Endothelial cell of umbilical vein (primary cell): ENCODE measurements at regions not wholly inside any gene's neighbourhood (a gene's known extent, or its start where the extent isn't known, plus 50 kb on each side); places are given as distances from the start of the nearest gene placed in this dataset.

ENCODE experiments used
- BruUV-seq: library from RNA; stranded (reverse); fragments of 400-500 nt; replicated peaks from 2 replicates; lab custom pipeline; 2021; lab: Mats Ljungman, UMichigan
- CTCF ChIA-PET: fragments of 300-600, 350-600 bp; sonication (Branson Sonifier 250); formaldehyde crosslinking; loops from one replicate; lab custom pipeline; 2021; ENCODE audit warnings: antibody characterized with exemption, inconsistent platforms; lab: Charles Lee
- POLR2A ChIA-PET: fragments of 300-600, 350-600 bp; sonication (Branson Sonifier 250); formaldehyde crosslinking; loops from one replicate; lab custom pipeline; 2021; ENCODE audit warnings: antibody characterized with exemption, inconsistent platforms; lab: Charles Lee
- DNase-seq: peaks from one replicate; pipeline ENCODE4 v3.0.0-alpha.2; 2011; ENCODE audit warnings: low read depth, low spot score
- FAIRE-seq: peaks from 2 replicates; lab custom pipeline; 2011; peaks lifted over from hg19 to GRCh38; lab: Jason Lieb, UNC
- H2AFZ ChIP-seq: 2 replicates; pipeline ENCODE4 v1.6.0; 2012; ENCODE audit warnings: low read depth, low read length, control low read depth, inconsistent platforms
- H3K27ac ChIP-seq: 2 replicates; pipeline ENCODE4 v1.5.1; 2011; ENCODE audit warnings: low read depth, mild to moderate bottlenecking, control low read depth, low read length, moderate library complexity; ENCODE audit not compliant: insufficient read depth
- H3K27me3 ChIP-seq, 2 experiments: 2 replicates each; pipeline versions ENCODE4 v1.6.0 to v1.6.1; 2011; ENCODE audit warnings: low read length in 2 of 2, mixed read lengths in 1 of 2; ENCODE audit not compliant: control insufficient read depth in 2 of 2, insufficient read depth in 2 of 2
- H3K36me3 ChIP-seq, 2 experiments: 2 replicates in 1 of 2; 3 replicates in 1 of 2; pipeline ENCODE4 v1.5.1; 2011; ENCODE audit warnings: low read length in 2 of 2, mild to moderate bottlenecking in 1 of 2, moderate library complexity in 1 of 2; ENCODE audit not compliant: control insufficient read depth in 2 of 2, insufficient read depth in 2 of 2; ENCODE audit errors: extremely low read depth in 1 of 2
- H3K4me1 ChIP-seq: 3 replicates; pipeline ENCODE4 v1.5.1; 2011; ENCODE audit warnings: mild to moderate bottlenecking, low read length; ENCODE audit not compliant: control insufficient read depth, insufficient read depth; ENCODE audit errors: extremely low read depth
- H3K4me2 ChIP-seq: 2 replicates; pipeline ENCODE4 v1.6.1; 2011; ENCODE audit warnings: low read length, control low read depth, mixed read lengths; ENCODE audit not compliant: insufficient read depth
- H3K4me3 ChIP-seq, 3 experiments: fragments of 200-600 bp in 1 of 3; sonication (generic), shearing (Covaris generic) in 1 of 3; replicated peaks in 1 of 3; 2 replicates each; pipeline ENCODE4 v1.5.1; 2011 to 2016; ENCODE audit warnings: control low read depth in 3 of 3, low read length in 3 of 3, mild to moderate bottlenecking in 2 of 3, inconsistent platforms in 1 of 3, low read depth in 1 of 3, moderate library complexity in 1 of 3; ENCODE audit not compliant: insufficient read depth in 1 of 3
- H3K79me2 ChIP-seq: 2 replicates; pipeline ENCODE4 v1.6.0; 2012; ENCODE audit warnings: low read length, inconsistent platforms; ENCODE audit not compliant: control insufficient read depth, insufficient read depth
- H3K9ac ChIP-seq: replicated peaks from 2 replicates; pipeline ENCODE3; 2011; ENCODE audit warnings: low read length, control low read depth; ENCODE audit not compliant: insufficient read depth; ENCODE audit errors: extremely low read depth
- H3K9me1 ChIP-seq: replicated peaks from 3 replicates; pipeline ENCODE4 v1.6.0; 2011; ENCODE audit warnings: mild to moderate bottlenecking, low read length; ENCODE audit not compliant: control insufficient read depth, insufficient read depth; ENCODE audit errors: extremely low read depth
- H3K9me3 ChIP-seq: replicated peaks from 2 replicates; pipeline ENCODE4 v1.5.1; 2012; ENCODE audit warnings: low read length, inconsistent platforms; ENCODE audit not compliant: control insufficient read depth, insufficient read depth
- H4K20me1 ChIP-seq: replicated peaks from 2 replicates; pipeline ENCODE3; 2011; ENCODE audit warnings: mild to moderate bottlenecking, low read length; ENCODE audit not compliant: control insufficient read depth, insufficient read depth; ENCODE audit errors: extremely low read depth
- EZH2 ChIP-seq: IDR thresholded peaks from 2 replicates; pipeline ENCODE4 v1.6.1; 2012; ENCODE audit warnings: borderline replicate concordance, low read depth, mild to moderate bottlenecking, moderate library complexity, low read length, inconsistent platforms; ENCODE audit not compliant: severe bottlenecking
- FOS ChIP-seq: IDR thresholded peaks from 2 replicates; pipeline ENCODE4 v1.6.1; 2011; ENCODE audit warnings: mild to moderate bottlenecking, low read length, moderate library complexity, borderline replicate concordance; ENCODE audit not compliant: insufficient read depth
- GATA2 ChIP-seq: IDR thresholded peaks from 2 replicates; pipeline ENCODE4 v1.7.0; 2011; ENCODE audit warnings: low read depth, mild to moderate bottlenecking, moderate library complexity, mixed read lengths, low read length; ENCODE audit not compliant: insufficient read length, insufficient read depth
- JUN ChIP-seq: IDR thresholded peaks from 2 replicates; pipeline ENCODE4 v1.6.1; 2011; ENCODE audit warnings: borderline replicate concordance, low read depth; ENCODE audit not compliant: insufficient read length, insufficient read depth
- MYC ChIP-seq: IDR thresholded peaks from one replicate; pipeline ENCODE4 v1.6.1; 2011; ENCODE audit warnings: mild to moderate bottlenecking, low read depth, low read length
- POLR2A ChIP-seq: IDR thresholded peaks from 2 replicates; pipeline ENCODE4 v1.6.1; 2012; ENCODE audit warnings: low read depth, mild to moderate bottlenecking, control low read depth, low read length
- POLR2AphosphoS5 ChIP-seq: IDR thresholded peaks from 2 replicates; pipeline ENCODE4 v1.6.1; 2012; ENCODE audit warnings: low read depth, mild to moderate bottlenecking, control low read depth, low read length, moderate library complexity; ENCODE audit not compliant: insufficient read depth
- dilution Hi-C: fragments of 300-500 bp; cut with MboI; formaldehyde crosslinking; loops from one replicate; pipeline ENCODE4 v1.15.0; 2019; ENCODE audit warnings: low sequenced_read_pairs; ENCODE audit not compliant: extremely low pct_ligation_motif_present
- intact Hi-C: fragments of 100-400 bp; cut with micrococcal nuclease; formaldehyde crosslinking; loops from one replicate; pipeline ENCODE4 v1.10.0; 2022
- TF ChIP-seq, protein P1 (sequence below): IDR thresholded peaks from 2 replicates; pipeline ENCODE4 v1.6.1; 2011; ENCODE audit not compliant: insufficient read depth, insufficient read length
- TF ChIP-seq, protein P2 (sequence below), 2 donors: IDR thresholded peaks; 1 replicate in 1 of 2; 2 replicates in 1 of 2; pipeline ENCODE4 v1.5.1; 2011; ENCODE audit warnings: low read length in 2 of 2, mild to moderate bottlenecking in 2 of 2, moderate library complexity in 2 of 2, control low read depth in 1 of 2, inconsistent platforms in 1 of 2, low read depth in 1 of 2; ENCODE audit not compliant: insufficient read depth in 1 of 2; ENCODE audit errors: extremely low read depth in 1 of 2

DNA sequence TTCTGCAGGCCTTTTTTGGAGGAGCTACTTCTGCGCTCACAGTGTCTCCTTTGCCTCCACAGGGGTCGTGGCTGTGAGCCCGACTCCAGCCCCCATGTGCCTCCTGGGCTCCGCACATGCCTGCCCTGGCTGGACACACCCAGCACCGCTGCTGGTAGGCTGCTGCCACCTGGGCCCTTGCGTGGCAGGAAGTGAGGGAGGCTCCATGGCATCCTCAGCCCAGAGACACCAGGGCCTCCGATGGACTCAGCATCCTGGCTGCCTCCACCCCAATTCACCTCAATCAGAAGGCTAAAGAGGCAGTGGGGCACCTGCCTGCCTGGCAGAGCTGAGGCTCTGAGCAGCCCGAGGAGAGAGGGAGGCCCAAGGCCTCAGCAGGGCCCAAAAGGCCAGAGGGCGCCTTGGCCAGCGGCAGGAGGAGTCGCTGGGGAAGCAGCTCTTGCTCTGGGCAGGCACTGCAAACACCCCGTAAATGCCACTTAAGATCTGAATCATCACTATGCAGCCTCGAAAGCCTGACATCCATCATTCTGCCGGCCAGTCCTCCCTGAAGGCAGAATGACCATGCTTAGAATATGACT, 68.3 kb upstream of the OTOS start:
- Histone ChIP-seq H3K79me2 (no peaks in the 10 kb centered on the region), H3K36me3 (no peaks in the 10 kb centered on the region), H3K9me3 (no peaks in the 10 kb centered on the region), H3K4me1 (no peaks in the 10 kb centered on the region), H4K20me1 (no peaks in the 10 kb centered on the region), H2AFZ (no peak overlapping the region), H3K4me3 (no peak overlapping the region), H3K9ac (no peak overlapping the region), H3K27me3 (no peaks in the 10 kb centered on the region), H3K27ac (no peak overlapping the region), H3K4me2 (no peak overlapping the region), H3K9me1 (no peaks in the 10 kb centered on the region)
- dilution Hi-C loops (no loop called here), intact Hi-C loops (no loop called here)
- POLR2A ChIA-PET, result no interaction called here
- DNase-seq (no peak), FAIRE-seq (no peak)
- TF ChIP-seq POLR2A (no peak), POLR2AphosphoS5 (no peak), MYC (no peak), FOS (no peak), EZH2 (no peak)
- TF ChIP-seq, protein P1, sequence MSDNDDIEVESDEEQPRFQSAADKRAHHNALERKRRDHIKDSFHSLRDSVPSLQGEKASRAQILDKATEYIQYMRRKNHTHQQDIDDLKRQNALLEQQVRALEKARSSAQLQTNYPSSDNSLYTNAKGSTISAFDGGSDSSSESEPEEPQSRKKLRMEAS, result no peak
- no TSS peak for BruUV-seq
- CTCF ChIA-PET, result no interaction called here

DNA sequence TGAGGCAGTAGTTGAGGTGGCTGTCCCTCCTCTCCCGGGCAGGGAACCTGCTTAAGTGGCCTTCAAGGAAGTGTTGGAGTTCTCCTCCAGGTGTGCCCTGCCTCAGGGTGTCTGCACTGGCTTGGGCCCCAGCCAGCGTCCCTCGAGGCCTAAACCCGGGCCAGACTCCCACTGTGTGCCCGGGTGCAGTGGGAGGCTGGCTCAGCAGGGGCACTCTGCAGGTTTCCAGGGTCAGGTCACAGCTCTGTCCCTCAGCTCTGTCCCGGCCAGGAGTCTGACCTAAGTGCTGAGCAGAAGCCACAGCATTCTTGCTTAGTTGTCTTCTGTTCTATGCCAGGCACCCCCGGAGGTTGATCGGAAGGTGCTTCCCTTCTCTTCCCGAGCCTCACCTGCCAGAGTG, 69.0 kb upstream of the OTOS start:
- dilution Hi-C loops, result no loop called here

More for the DNA sequence above, 69.0 kb upstream of the OTOS start:
- Histone ChIP-seq H3K4me1 (no peaks in the 10 kb centered on the region), H3K9ac (no peak overlapping the region), H3K9me3 (no peaks in the 10 kb centered on the region), H3K4me2 (no peak overlapping the region), H3K27me3 (no peaks in the 10 kb centered on the region), H3K9me1 (no peaks in the 10 kb centered on the region), H2AFZ (no peak overlapping the region), H4K20me1 (no peaks in the 10 kb centered on the region), H3K27ac (no peak overlapping the region), H3K36me3 (no peaks in the 10 kb centered on the region), H3K79me2 (no peaks in the 10 kb centered on the region), H3K4me3 (no peak overlapping the region)
- FAIRE-seq (no peak), DNase-seq (no peak)
- TF ChIP-seq, protein P1, result no peak
- TF ChIP-seq POLR2AphosphoS5, result no peak
- no peak for TF ChIP-seq FOS
- TF ChIP-seq JUN, result no peak
- TF ChIP-seq EZH2, result no peak
- TF ChIP-seq, protein P2, sequence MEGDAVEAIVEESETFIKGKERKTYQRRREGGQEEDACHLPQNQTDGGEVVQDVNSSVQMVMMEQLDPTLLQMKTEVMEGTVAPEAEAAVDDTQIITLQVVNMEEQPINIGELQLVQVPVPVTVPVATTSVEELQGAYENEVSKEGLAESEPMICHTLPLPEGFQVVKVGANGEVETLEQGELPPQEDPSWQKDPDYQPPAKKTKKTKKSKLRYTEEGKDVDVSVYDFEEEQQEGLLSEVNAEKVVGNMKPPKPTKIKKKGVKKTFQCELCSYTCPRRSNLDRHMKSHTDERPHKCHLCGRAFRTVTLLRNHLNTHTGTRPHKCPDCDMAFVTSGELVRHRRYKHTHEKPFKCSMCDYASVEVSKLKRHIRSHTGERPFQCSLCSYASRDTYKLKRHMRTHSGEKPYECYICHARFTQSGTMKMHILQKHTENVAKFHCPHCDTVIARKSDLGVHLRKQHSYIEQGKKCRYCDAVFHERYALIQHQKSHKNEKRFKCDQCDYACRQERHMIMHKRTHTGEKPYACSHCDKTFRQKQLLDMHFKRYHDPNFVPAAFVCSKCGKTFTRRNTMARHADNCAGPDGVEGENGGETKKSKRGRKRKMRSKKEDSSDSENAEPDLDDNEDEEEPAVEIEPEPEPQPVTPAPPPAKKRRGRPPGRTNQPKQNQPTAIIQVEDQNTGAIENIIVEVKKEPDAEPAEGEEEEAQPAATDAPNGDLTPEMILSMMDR (IDR thresholded peaks at IDR 0.05; ENCODE audit: extremely low read depth in 1 of 2, insufficient read depth in 1 of 2, low read depth in 1 of 2, low read length in 2 of 2), result no peak
- no peak for TF ChIP-seq POLR2A
- TF ChIP-seq GATA2, result no peak
- TF ChIP-seq MYC, result no peak
- intact Hi-C loops, result no loop called here
- BruUV-seq, result no TSS peak
- POLR2A ChIA-PET, result no interaction called here
- CTCF ChIA-PET, result no interaction called here
